ENCODE measurements at regions not wholly inside any gene's neighbourhood (a gene's known extent, or its start where the extent isn't known, plus 50 kb on each side); places are given as distances from the start of the nearest gene placed in this dataset.

DNA sequence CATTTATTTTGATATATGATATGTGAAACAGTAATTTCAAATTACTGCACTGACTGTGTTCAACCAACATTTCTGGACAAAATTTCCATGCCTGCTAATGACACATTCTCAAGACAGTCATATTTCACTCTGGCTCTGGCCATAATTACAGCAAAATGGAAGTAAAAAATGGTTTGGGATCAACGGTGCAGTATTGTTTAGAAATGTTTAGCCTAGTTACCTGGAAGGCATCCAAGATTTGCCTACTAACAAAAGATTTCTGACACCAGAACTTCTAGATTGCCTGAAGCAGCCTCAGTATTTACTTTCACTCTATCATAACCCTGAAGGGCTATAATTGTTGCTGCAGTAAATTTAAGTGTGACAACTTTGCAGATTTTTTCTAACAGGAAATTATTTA lies 416.3 kb downstream of the PCDH10 start:
- POLR2A ChIA-PET: no interaction called here
- ATAC-seq (ENCODE audit: poor library complexity): no peak
- Mint-ChIP-seq H3K27me3 (no peaks in the 10 kb centered on the region), H3K4me3 (no peak overlapping the region), H3K27ac (no peak overlapping the region), H3K36me3 (ENCODE audit: low read depth) (no peaks in the 10 kb centered on the region), H3K9me3 (peaks cover 8% of the 10 kb centered on the region), H3K4me1 (ENCODE audit: low read depth) (no peaks in the 10 kb centered on the region)
- H3K27ac ChIP-seq (ENCODE audit: low read depth in 1 of 2, low read length in 2 of 2): no peak overlapping the region
- no peaks in the 10 kb centered on the region for H3K4me1 ChIP-seq (ENCODE audit: insufficient read depth, low read length)
- H3K36me3 ChIP-seq (ENCODE audit: insufficient read depth, low read length): no peaks in the 10 kb centered on the region
- no peak overlapping the region for H3K4me3 ChIP-seq (ENCODE audit: low read length)
- no peak for TF ChIP-seq CTCF (IDR thresholded peaks at IDR 0.05)
- intact Hi-C loops (cut with DNase I, micrococcal nuclease): no loop called here
- no peak for DNase-seq
- H3K27me3 ChIP-seq (ENCODE audit: control insufficient read depth in 1 of 2, insufficient read depth in 2 of 2, low read length in 2 of 2): no peaks in the 10 kb centered on the region
- peaks cover 0 to 5% of the 10 kb centered on the region in 2 experiments for H3K9me3 ChIP-seq (ENCODE audit: control insufficient read depth in 1 of 2, insufficient read depth in 1 of 2, low read length in 2 of 2)
- CTCF ChIA-PET: no interaction called here

DNA sequence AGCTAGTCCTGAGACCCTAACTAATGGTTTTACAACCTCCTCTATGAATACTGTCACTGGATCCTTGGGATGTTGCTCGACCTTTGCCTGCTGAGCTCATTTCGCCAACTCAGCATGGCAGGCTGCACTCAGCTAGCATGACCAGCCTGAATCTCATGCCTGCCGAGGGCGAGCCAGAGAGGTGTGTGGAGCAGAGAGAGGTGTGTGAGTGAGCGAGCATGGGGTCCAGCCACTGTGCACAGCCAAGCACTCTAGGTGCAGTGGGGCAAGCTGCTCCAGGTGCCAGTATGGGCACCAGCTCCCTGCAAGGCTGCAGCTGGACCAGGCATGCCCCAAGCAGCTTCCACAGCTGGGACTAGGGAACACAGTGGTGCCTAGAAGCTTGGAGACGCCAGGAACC lies 410.9 kb downstream of the PCDH10 start:
- Mint-ChIP-seq H3K36me3 (ENCODE audit: low read depth) (no peaks in the 10 kb centered on the region), H3K27me3 (no peaks in the 10 kb centered on the region), H3K4me3 (no peak overlapping the region), H3K27ac (no peak overlapping the region), H3K4me1 (ENCODE audit: low read depth) (no peaks in the 10 kb centered on the region), H3K9me3 (peaks cover 3% of the 10 kb centered on the region)
- POLR2A ChIA-PET: no interaction called here
- TF ChIP-seq CTCF (IDR thresholded peaks at IDR 0.05): no peak
- Histone ChIP-seq H3K27ac (ENCODE audit: low read depth in 1 of 2, low read length in 2 of 2) (no peak overlapping the region), H3K9me3 (ENCODE audit: control insufficient read depth in 1 of 2, insufficient read depth in 1 of 2, low read length in 2 of 2) (peaks cover 0 to 12% of the 10 kb centered on the region in 2 experiments), H3K36me3 (ENCODE audit: insufficient read depth, low read length) (no peaks in the 10 kb centered on the region), H3K4me3 (ENCODE audit: low read length) (no peak overlapping the region), H3K4me1 (ENCODE audit: insufficient read depth, low read length) (no peaks in the 10 kb centered on the region), H3K27me3 (ENCODE audit: control insufficient read depth in 1 of 2, insufficient read depth in 2 of 2, low read length in 2 of 2) (no peaks in the 10 kb centered on the region)
- intact Hi-C loops (cut with DNase I, micrococcal nuclease): no loop called here
- DNase-seq (no peak), ATAC-seq (ENCODE audit: poor library complexity) (no peak)
- CTCF ChIA-PET: no interaction called here

DNA sequence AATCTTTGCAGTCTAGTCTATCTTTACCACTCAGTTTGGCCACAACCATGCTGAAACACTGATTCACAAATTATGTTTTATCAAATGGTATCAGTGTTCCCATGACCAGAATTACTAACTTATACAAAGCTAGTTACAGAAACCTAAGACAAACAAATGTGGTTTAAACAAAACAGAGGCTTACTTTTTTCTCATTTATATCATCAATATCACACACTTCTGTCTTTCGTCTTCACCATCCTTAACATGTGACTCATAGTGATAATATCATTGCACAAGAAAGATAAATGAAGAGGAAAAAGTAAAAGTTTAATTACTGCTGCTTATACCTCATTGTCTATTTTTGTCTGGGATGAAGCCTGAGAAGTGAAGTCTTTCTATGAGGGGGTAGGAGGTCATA lies 406.6 kb downstream of the PCDH10 start:
- H3K4me1 Mint-ChIP-seq (ENCODE audit: low read depth): no peaks in the 10 kb centered on the region
- intact Hi-C loops (cut with DNase I, micrococcal nuclease): no loop called here
- H3K27ac Mint-ChIP-seq: no peak overlapping the region
- DNase-seq (no peak), ATAC-seq (ENCODE audit: poor library complexity) (no peak)
- H3K4me3 Mint-ChIP-seq: no peak overlapping the region
- H3K9me3 Mint-ChIP-seq: peaks cover 5% of the 10 kb centered on the region
- Histone ChIP-seq H3K4me3 (ENCODE audit: low read length) (no peak overlapping the region), H3K4me1 (ENCODE audit: insufficient read depth, low read length) (no peaks in the 10 kb centered on the region), H3K27me3 (ENCODE audit: control insufficient read depth in 1 of 2, insufficient read depth in 2 of 2, low read length in 2 of 2) (no peaks in the 10 kb centered on the region), H3K36me3 (ENCODE audit: insufficient read depth, low read length) (no peaks in the 10 kb centered on the region), H3K27ac (ENCODE audit: low read depth in 1 of 2, low read length in 2 of 2) (no peak overlapping the region), H3K9me3 (ENCODE audit: control insufficient read depth in 1 of 2, insufficient read depth in 1 of 2, low read length in 2 of 2) (peaks cover 3 to 15% of the 10 kb centered on the region in 2 experiments)
- no peaks in the 10 kb centered on the region for H3K27me3 Mint-ChIP-seq
- H3K36me3 Mint-ChIP-seq (ENCODE audit: low read depth): no peaks in the 10 kb centered on the region
- ChIA-PET CTCF (no interaction called here), POLR2A (no interaction called here)
- no peak for TF ChIP-seq CTCF (IDR thresholded peaks at IDR 0.05)
